B cell (primary cell): ENCODE measurements at regions not wholly inside any gene's neighbourhood (a gene's known extent, or its start where the extent isn't known, plus 50 kb on each side); places are given as distances from the start of the nearest gene placed in this dataset.

Source experiments
- ATAC-seq: fragments of 200-7000 bp; cut with Tn5 transposase; one replicate; pipeline ENCODE4 v1.10.0; 2021; ENCODE audit warnings: low read depth, mild to moderate bottlenecking, moderate number of reproducible peaks, moderate library complexity
- CTCF ChIA-PET: fragments of 350-600 bp; sonication (Branson Sonifier 250); formaldehyde crosslinking; loops from one replicate; lab custom pipeline; 2021; ENCODE audit warnings: antibody characterized with exemption, inconsistent platforms; lab: Charles Lee
- POLR2A ChIA-PET: fragments of 350-600 bp; sonication (Branson Sonifier 250); formaldehyde crosslinking; loops from one replicate; lab custom pipeline; 2021; ENCODE audit warnings: antibody characterized with exemption; lab: Charles Lee
- DNase-seq: peaks from one replicate; pipeline ENCODE4 v3.0.0; 2013
- H2AFZ ChIP-seq: 2 replicates; pipeline ENCODE4 v1.6.1; 2012; ENCODE audit warnings: mild to moderate bottlenecking, low read depth, low read length; ENCODE audit not compliant: insufficient read depth, poor library complexity, severe bottlenecking
- H3K27ac ChIP-seq, 2 donors: 1 replicate in 1 of 2; 2 replicates in 1 of 2; pipeline ENCODE4 v1.5.1; 2012 to 2013; ENCODE audit warnings: low read length in 2 of 2, mild to moderate bottlenecking in 2 of 2, moderate library complexity in 1 of 2
- H3K27me3 ChIP-seq, 4 experiments: fragments of 200-600 bp in 1 of 4; sonication (generic) in 1 of 4; replicated peaks in 1 of 4; 1 replicate in 2 of 4; 2 replicates in 2 of 4; pipeline versions ENCODE4 v1.6.1 to v1.7.0; 2013 to 2016; ENCODE audit warnings: low read length in 3 of 4, mild to moderate bottlenecking in 2 of 4, mixed read lengths in 1 of 4, moderate library complexity in 1 of 4; ENCODE audit not compliant: insufficient read depth in 4 of 4, control insufficient read depth in 3 of 4; ENCODE audit errors: control extremely low read depth in 1 of 4
- H3K36me3 ChIP-seq, 2 experiments: replicated peaks in 1 of 2; 1 replicate in 1 of 2; 2 replicates in 1 of 2; pipeline versions ENCODE4 v1.6.1 to v1.7.1; 2013; ENCODE audit warnings: low read length in 1 of 2; ENCODE audit not compliant: insufficient read depth in 2 of 2, control insufficient read depth in 1 of 2; ENCODE audit errors: control extremely low read depth in 1 of 2, extremely low read depth in 1 of 2
- H3K4me1 ChIP-seq, 2 donors: fragments of 200-600 bp in 1 of 2; sonication (generic) in 1 of 2; 1 replicate in 1 of 2; 2 replicates in 1 of 2; pipeline versions ENCODE4 v1.5.1 to v1.6.1; 2013 to 2017; ENCODE audit warnings: low read length in 2 of 2; ENCODE audit not compliant: control insufficient read depth in 2 of 2, insufficient read depth in 2 of 2
- H3K4me2 ChIP-seq: replicated peaks from 2 replicates; pipeline ENCODE3; 2012; ENCODE audit warnings: mild to moderate bottlenecking, low read depth, low read length; ENCODE audit not compliant: poor library complexity, severe bottlenecking
- H3K4me3 ChIP-seq, 5 experiments: fragments of 200-600 bp in 1 of 5; sonication (generic) in 1 of 5; 1 replicate in 3 of 5; 2 replicates in 2 of 5; pipeline versions ENCODE4 v1.5.1 to v1.7.0; 2011 to 2016; ENCODE audit warnings: low read length in 4 of 5, mild to moderate bottlenecking in 4 of 5, low read depth in 2 of 5, control low read depth in 1 of 5, moderate library complexity in 1 of 5; ENCODE audit not compliant: insufficient read depth in 1 of 5; ENCODE audit errors: control extremely low read depth in 1 of 5, extremely low read depth in 1 of 5
- H3K79me2 ChIP-seq: fragments of 200-600 bp; sonication (generic); one replicate; pipeline ENCODE4 v1.6.0; 2016; ENCODE audit warnings: low read length; ENCODE audit not compliant: control insufficient read depth, insufficient read depth
- H3K9ac ChIP-seq: fragments of 200-600 bp; sonication (generic); 2 replicates; pipeline ENCODE4 v1.6.1; 2017; ENCODE audit warnings: mild to moderate bottlenecking, low read length, moderate library complexity
- H3K9me3 ChIP-seq, 3 donors: one replicate each; pipeline versions ENCODE4 v1.6.1 to v1.7.1; 2013; ENCODE audit warnings: low read length in 2 of 3; ENCODE audit not compliant: control insufficient read depth in 2 of 3, insufficient read depth in 1 of 3; ENCODE audit errors: control extremely low read depth in 1 of 3
- H4K20me1 ChIP-seq: 2 replicates; pipeline ENCODE4 v1.6.0; 2012; ENCODE audit warnings: mild to moderate bottlenecking, low read length; ENCODE audit not compliant: insufficient read depth, control insufficient read depth, poor library complexity, severe bottlenecking
- H3K27ac Mint-ChIP-seq: one replicate; pipeline ENCODE4 v1.8.0; 2021; ENCODE audit warnings: mixed read lengths
- H3K27me3 Mint-ChIP-seq: one replicate; pipeline ENCODE4 v1.8.0; 2021; ENCODE audit warnings: mixed read lengths
- H3K4me1 Mint-ChIP-seq: one replicate; pipeline ENCODE4 v1.8.0; 2021; ENCODE audit warnings: mixed read lengths
- H3K4me3 Mint-ChIP-seq: one replicate; pipeline ENCODE4 v1.8.0; 2021; ENCODE audit warnings: mixed read lengths
- H3K9me3 Mint-ChIP-seq: one replicate; pipeline ENCODE4 v1.8.0; 2022; ENCODE audit warnings: mixed read lengths; ENCODE audit not compliant: insufficient read depth
- EZH2 ChIP-seq: IDR thresholded peaks from 2 replicates; pipeline ENCODE4 v1.6.1; 2012; ENCODE audit warnings: borderline replicate concordance, low read depth, mild to moderate bottlenecking, moderate library complexity, low read length; ENCODE audit not compliant: insufficient read depth, poor library complexity, severe bottlenecking
- WGBS: methylation state at CpG from one replicate; pipeline ENCODE4 v1.1.5; 2013; ENCODE audit warnings: missing lambda C conversion rate; ENCODE audit not compliant: insufficient coverage; 5-methylcytosine and 5-hydroxymethylcytosine counted together
- intact Hi-C: fragments of 100-400 bp; cut with micrococcal nuclease; formaldehyde crosslinking; loops from one replicate; pipeline ENCODE4 v1.10.0; 2022
- TF ChIP-seq, protein P1 (sequence below): fragments of 200-600 bp; IDR thresholded peaks from one replicate; pipeline ENCODE4 v1.8.0; 2022; ENCODE audit warnings: antibody characterized with exemption, mild to moderate bottlenecking

DNA sequence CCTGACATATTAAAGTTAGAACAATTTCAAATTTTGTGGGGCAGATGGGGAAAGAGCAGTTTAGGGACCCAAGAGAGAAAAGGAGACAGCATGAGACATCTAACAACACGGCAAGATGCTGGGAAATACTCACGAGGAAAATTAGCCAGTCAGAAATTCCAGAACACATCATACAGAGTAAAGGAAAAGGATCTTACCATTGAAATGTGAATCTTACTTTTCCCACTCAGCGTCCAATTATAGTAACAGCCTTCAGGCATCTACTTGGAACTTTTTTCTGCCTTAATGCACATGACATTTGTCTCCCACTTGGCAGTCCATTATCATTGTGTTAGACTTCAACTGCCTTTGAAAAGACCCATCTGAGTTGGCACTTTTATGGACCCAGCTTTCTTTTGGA lies 189.7 kb upstream of the SLC27A6 start:
- H3K27ac Mint-ChIP-seq = no peak overlapping the region

GRCh38 chr5:128777052-128777451 lies 188.2 kb upstream of the SLC27A6 start:
- Histone ChIP-seq H3K9me3 (no peaks in the 10 kb centered on the region), H3K79me2 (no peaks in the 10 kb centered on the region), H3K36me3 (no peaks in the 10 kb centered on the region), H4K20me1 (no peaks in the 10 kb centered on the region), H2AFZ (no peak overlapping the region), H3K27me3 (no peaks in the 10 kb centered on the region), H3K9ac (no peak overlapping the region), H3K27ac (no peak overlapping the region), H3K4me1 (no peaks in the 10 kb centered on the region), H3K4me3 (no peak overlapping the region), H3K4me2 (no peak overlapping the region)
- H3K4me1 Mint-ChIP-seq = no peaks in the 10 kb centered on the region
- ATAC-seq = no peak
- H3K27ac Mint-ChIP-seq = no peak overlapping the region
- DNase-seq = no peak
- ChIA-PET CTCF (no interaction called here), POLR2A (no interaction called here)
- H3K9me3 Mint-ChIP-seq = no peaks in the 10 kb centered on the region
- TF ChIP-seq, protein P1, sequence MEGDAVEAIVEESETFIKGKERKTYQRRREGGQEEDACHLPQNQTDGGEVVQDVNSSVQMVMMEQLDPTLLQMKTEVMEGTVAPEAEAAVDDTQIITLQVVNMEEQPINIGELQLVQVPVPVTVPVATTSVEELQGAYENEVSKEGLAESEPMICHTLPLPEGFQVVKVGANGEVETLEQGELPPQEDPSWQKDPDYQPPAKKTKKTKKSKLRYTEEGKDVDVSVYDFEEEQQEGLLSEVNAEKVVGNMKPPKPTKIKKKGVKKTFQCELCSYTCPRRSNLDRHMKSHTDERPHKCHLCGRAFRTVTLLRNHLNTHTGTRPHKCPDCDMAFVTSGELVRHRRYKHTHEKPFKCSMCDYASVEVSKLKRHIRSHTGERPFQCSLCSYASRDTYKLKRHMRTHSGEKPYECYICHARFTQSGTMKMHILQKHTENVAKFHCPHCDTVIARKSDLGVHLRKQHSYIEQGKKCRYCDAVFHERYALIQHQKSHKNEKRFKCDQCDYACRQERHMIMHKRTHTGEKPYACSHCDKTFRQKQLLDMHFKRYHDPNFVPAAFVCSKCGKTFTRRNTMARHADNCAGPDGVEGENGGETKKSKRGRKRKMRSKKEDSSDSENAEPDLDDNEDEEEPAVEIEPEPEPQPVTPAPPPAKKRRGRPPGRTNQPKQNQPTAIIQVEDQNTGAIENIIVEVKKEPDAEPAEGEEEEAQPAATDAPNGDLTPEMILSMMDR = no peak
- no peak for TF ChIP-seq EZH2
- intact Hi-C loops = no loop called here
- H3K4me3 Mint-ChIP-seq = no peak overlapping the region
- 100% methylated on average over 1 of the region's 1 CpG for WGBS
- H3K27me3 Mint-ChIP-seq = no peaks in the 10 kb centered on the region

More for the DNA sequence above, 189.7 kb upstream of the SLC27A6 start:
- Mint-ChIP-seq H3K27me3 (no peaks in the 10 kb centered on the region), H3K4me3 (no peak overlapping the region), H3K4me1 (no peaks in the 10 kb centered on the region), H3K9me3 (no peaks in the 10 kb centered on the region)
- H3K27me3 ChIP-seq = no peaks in the 10 kb centered on the region
- ATAC-seq (no peak), DNase-seq (no peak)
- POLR2A ChIA-PET = no interaction called here
- H4K20me1 ChIP-seq = no peaks in the 10 kb centered on the region
- CTCF ChIA-PET = no interaction called here
- no peak overlapping the region for H3K4me3 ChIP-seq
- no peak overlapping the region for H3K9ac ChIP-seq
- H3K4me2 ChIP-seq = no peak overlapping the region
- H3K9me3 ChIP-seq = no peaks in the 10 kb centered on the region
- H3K4me1 ChIP-seq = no peaks in the 10 kb centered on the region
- intact Hi-C loops = no loop called here
- no peaks in the 10 kb centered on the region for H3K36me3 ChIP-seq
- no peak overlapping the region for H3K27ac ChIP-seq
- H3K79me2 ChIP-seq = no peaks in the 10 kb centered on the region
- WGBS = 100% methylated on average over 1 of the region's 3 CpGs
- TF ChIP-seq EZH2 = no peak
- TF ChIP-seq, protein P1 = no peak
- H2AFZ ChIP-seq = no peak overlapping the region
